Bronchial epithelial cell (primary cell): ENCODE measurements at regions not wholly inside any gene's neighbourhood (a gene's known extent, or its start where the extent isn't known, plus 50 kb on each side); places are given as distances from the start of the nearest gene placed in this dataset.

Experiments
- DNase-seq: peaks from one replicate; pipeline ENCODE4 v3.0.0-alpha.2; 2010; ENCODE audit warnings: low read depth
- FAIRE-seq: peaks from 2 replicates; lab custom pipeline; 2011; peaks lifted over from hg19 to GRCh38; lab: Jason Lieb, UNC
- H3K27me3 ChIP-seq: 2 replicates; pipeline ENCODE4 v1.5.1; 2011; ENCODE audit warnings: low read length; ENCODE audit not compliant: control insufficient read depth, insufficient read depth
- H3K36me3 ChIP-seq: 2 replicates; pipeline ENCODE4 v1.5.1; 2011; ENCODE audit warnings: low read length; ENCODE audit not compliant: control insufficient read depth, insufficient read depth
- H3K4me3 ChIP-seq: 2 replicates; pipeline ENCODE4 v1.5.1; 2011; ENCODE audit warnings: mild to moderate bottlenecking, low read depth, low read length, control low read depth
- TF ChIP-seq, protein P1 (sequence below): IDR thresholded peaks from 2 replicates; pipeline ENCODE4 v1.5.1; 2011; ENCODE audit warnings: mild to moderate bottlenecking, moderate library complexity, low read length, control low read depth, inconsistent platforms; ENCODE audit not compliant: insufficient read depth, severe bottlenecking

- no peak for FAIRE-seq
- Histone ChIP-seq H3K4me3 (no peak overlapping the region), H3K36me3 (no peaks in the 10 kb centered on the region), H3K27me3 (no peaks in the 10 kb centered on the region)
- TF ChIP-seq, protein P1, sequence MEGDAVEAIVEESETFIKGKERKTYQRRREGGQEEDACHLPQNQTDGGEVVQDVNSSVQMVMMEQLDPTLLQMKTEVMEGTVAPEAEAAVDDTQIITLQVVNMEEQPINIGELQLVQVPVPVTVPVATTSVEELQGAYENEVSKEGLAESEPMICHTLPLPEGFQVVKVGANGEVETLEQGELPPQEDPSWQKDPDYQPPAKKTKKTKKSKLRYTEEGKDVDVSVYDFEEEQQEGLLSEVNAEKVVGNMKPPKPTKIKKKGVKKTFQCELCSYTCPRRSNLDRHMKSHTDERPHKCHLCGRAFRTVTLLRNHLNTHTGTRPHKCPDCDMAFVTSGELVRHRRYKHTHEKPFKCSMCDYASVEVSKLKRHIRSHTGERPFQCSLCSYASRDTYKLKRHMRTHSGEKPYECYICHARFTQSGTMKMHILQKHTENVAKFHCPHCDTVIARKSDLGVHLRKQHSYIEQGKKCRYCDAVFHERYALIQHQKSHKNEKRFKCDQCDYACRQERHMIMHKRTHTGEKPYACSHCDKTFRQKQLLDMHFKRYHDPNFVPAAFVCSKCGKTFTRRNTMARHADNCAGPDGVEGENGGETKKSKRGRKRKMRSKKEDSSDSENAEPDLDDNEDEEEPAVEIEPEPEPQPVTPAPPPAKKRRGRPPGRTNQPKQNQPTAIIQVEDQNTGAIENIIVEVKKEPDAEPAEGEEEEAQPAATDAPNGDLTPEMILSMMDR = no peak
- no peak for DNase-seq
Observed at GRCh38 chr1:188889166-188889565, 1588.5 kb downstream of the BRINP3 start.

GRCh38 chr1:188891958-188892357 lies 1585.7 kb downstream of the BRINP3 start:
- no peak overlapping the region for H3K4me3 ChIP-seq
- no peak for FAIRE-seq
- H3K36me3 ChIP-seq = no peaks in the 10 kb centered on the region
- H3K27me3 ChIP-seq = no peaks in the 10 kb centered on the region
- TF ChIP-seq, protein P1 = no peak
- DNase-seq = no peak

DNA sequence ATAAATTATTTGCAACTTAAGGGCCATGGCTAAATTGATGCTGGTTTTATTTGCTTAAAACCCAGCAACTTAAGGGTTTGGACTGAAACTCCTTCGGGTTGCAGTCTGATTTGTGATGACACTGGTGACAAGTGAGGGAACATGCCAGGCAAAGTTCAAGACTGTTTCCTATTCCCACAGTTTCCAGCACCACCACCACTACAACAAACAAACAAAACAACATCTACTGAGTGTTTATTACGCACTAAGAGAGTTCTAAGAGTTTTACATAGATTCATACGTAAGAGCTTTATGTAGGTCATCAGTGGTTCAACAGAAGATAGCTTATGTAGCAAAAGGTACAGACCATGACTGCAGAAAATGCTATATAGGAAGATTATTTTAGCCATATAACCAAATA lies 1582.1 kb downstream of the BRINP3 start:
- FAIRE-seq = no peak
- H3K4me3 ChIP-seq = no peak overlapping the region
- TF ChIP-seq, protein P1 = no peak
- H3K27me3 ChIP-seq = no peaks in the 10 kb centered on the region
- no peak for DNase-seq
- no peaks in the 10 kb centered on the region for H3K36me3 ChIP-seq

GRCh38 chr1:188903241-188903640 lies 1574.4 kb downstream of the BRINP3 start:
- H3K27me3 ChIP-seq = no peaks in the 10 kb centered on the region
- TF ChIP-seq, protein P1 = no peak
- no peak for DNase-seq
- no peaks in the 10 kb centered on the region for H3K36me3 ChIP-seq
- H3K4me3 ChIP-seq = no peak overlapping the region
- no peak for FAIRE-seq

DNA sequence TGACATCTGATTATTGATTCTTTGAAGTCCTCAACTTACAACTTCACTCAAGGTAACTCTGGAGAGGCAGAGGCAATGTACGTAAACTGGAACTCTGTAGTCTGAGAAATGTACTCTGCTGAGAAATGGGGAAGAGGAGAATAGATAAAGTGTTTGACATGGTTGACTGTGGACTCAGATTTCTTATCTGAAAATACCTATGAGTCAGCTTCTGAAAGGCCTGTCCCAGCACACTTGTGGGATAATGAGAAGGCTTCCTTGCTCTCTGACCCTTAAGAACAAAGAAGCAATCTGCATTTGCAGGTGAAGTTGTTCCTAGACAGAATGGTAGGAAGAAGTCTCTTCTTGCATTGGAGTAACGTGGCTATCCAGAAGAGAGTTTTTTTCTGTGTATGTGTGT lies 1573.5 kb downstream of the BRINP3 start:
- Histone ChIP-seq H3K36me3 (no peaks in the 10 kb centered on the region), H3K4me3 (no peak overlapping the region), H3K27me3 (no peaks in the 10 kb centered on the region)
- peak; percentile 23 for DNase-seq
- no peak for FAIRE-seq
- TF ChIP-seq, protein P1 = no peak

GRCh38 chr1:188906921-188907641 lies 1570.6 kb downstream of the BRINP3 start:
- no peak for DNase-seq
- TF ChIP-seq, protein P1 = no peak
- H3K27me3 ChIP-seq = no peaks in the 10 kb centered on the region
- no peak for FAIRE-seq
- no peaks in the 10 kb centered on the region for H3K36me3 ChIP-seq
- no peak overlapping the region for H3K4me3 ChIP-seq
